HCT116 (cell line): ENCODE measurements at regions not wholly inside any gene's neighbourhood (a gene's known extent, or its start where the extent isn't known, plus 50 kb on each side); places are given as distances from the start of the nearest gene placed in this dataset.

Experiments used
- ATAC-seq: fragments of 200-7000 bp; cut with Tn5 transposase; 2 replicates; pipeline ENCODE4 v1.9.1; 2020; ENCODE audit warnings: mild to moderate bottlenecking, moderate library complexity
- BruUV-seq: library from RNA; stranded (reverse); fragments of 400-500 nt; replicated peaks from 2 replicates; lab custom pipeline; 2021; lab: Mats Ljungman, UMichigan
- CTCF ChIA-PET: fragments of 300-600 bp; sonication (Branson Sonifier 250); formaldehyde crosslinking; loops from one replicate; lab custom pipeline; 2021; ENCODE audit warnings: antibody characterized with exemption; lab: Charles Lee
- POLR2A ChIA-PET: fragments of 300-600, 350-600 bp; sonication (Branson Sonifier 250); formaldehyde crosslinking; loops from one replicate; lab custom pipeline; 2021; ENCODE audit warnings: antibody characterized with exemption; lab: Charles Lee
- RAD21 ChIA-PET, 2 experiments: fragments of 300-600 bp; sonication (Branson Sonifier 250); formaldehyde crosslinking; loops; one replicate each; lab custom pipeline; 2023; ENCODE audit warnings: low total read pairs in 2 of 2; ENCODE audit not compliant: uncharacterized antibody in 2 of 2, unreplicated experiment in 2 of 2, low non-redundant PET in 1 of 2; lab: Charles Lee
- DNase-seq: peaks from one replicate; pipeline ENCODE4 v3.0.0-alpha.2; 2010; ENCODE audit warnings: low read depth, low spot score
- H2AFZ ChIP-seq: fragments of 200-600 bp; shearing (Covaris generic), sonication (generic); 2 replicates; pipeline ENCODE4 v1.6.1; 2017; ENCODE audit warnings: low read depth, mixed run types, mixed read lengths, antibody characterized with exemption, low read length; ENCODE audit not compliant: poor library complexity, severe bottlenecking
- H3K27ac ChIP-seq: 2 replicates; pipeline ENCODE4 v1.5.1; 2012; ENCODE audit warnings: low read depth, low read length
- H3K27me3 ChIP-seq: fragments of 200-600 bp; sonication (generic); 2 replicates; pipeline ENCODE4 v1.6.1; 2016; ENCODE audit warnings: mixed run types, low read length, mixed read lengths; ENCODE audit not compliant: insufficient read depth
- H3K36me3 ChIP-seq, 2 experiments: fragments of 200-500 bp in 1 of 2; fragments of 200-600 bp in 1 of 2; sonication (Bioruptor generic) in 1 of 2; sonication (generic) in 1 of 2; 2 replicates each; pipeline versions ENCODE4 v1.5.1 to v1.6.1; 2014 to 2016; ENCODE audit warnings: low read length in 2 of 2, inconsistent platforms in 1 of 2, mixed read lengths in 1 of 2, mixed run types in 1 of 2; ENCODE audit not compliant: insufficient read depth in 2 of 2, control insufficient read depth in 1 of 2
- H3K4me1 ChIP-seq, 2 experiments: fragments of 200-600 bp in 1 of 2; sonication (generic) in 1 of 2; 2 replicates each; pipeline versions ENCODE4 v1.5.1 to v1.6.1; 2012 to 2017; ENCODE audit warnings: low read length in 2 of 2, inconsistent platforms in 1 of 2, mild to moderate bottlenecking in 1 of 2, mixed read lengths in 1 of 2, mixed run types in 1 of 2, moderate library complexity in 1 of 2; ENCODE audit not compliant: insufficient read depth in 2 of 2, control insufficient read depth in 1 of 2
- H3K4me2 ChIP-seq: fragments of 200-600 bp; sonication (generic); 2 replicates; pipeline ENCODE4 v1.6.1; 2017; ENCODE audit warnings: mixed run types, low read length, mixed read lengths
- H3K4me3 ChIP-seq, 2 experiments: fragments of 200-600 bp in 1 of 2; sonication (generic) in 1 of 2; replicated peaks in 1 of 2; 2 replicates each; pipeline ENCODE4 v1.5.1; 2011 to 2016; ENCODE audit warnings: low read length in 2 of 2, control low read depth in 1 of 2, low read depth in 1 of 2, mild to moderate bottlenecking in 1 of 2, mixed read lengths in 1 of 2, mixed run types in 1 of 2
- H3K79me2 ChIP-seq: fragments of 200-600 bp; sonication (generic); 2 replicates; pipeline ENCODE4 v1.6.1; 2017; ENCODE audit warnings: mild to moderate bottlenecking, mixed run types, low read length, moderate library complexity, mixed read lengths; ENCODE audit not compliant: insufficient read depth
- H3K9ac ChIP-seq: fragments of 200-600 bp; sonication (generic); 2 replicates; pipeline ENCODE4 v1.6.1; 2016; ENCODE audit warnings: low read length, mixed read lengths
- H3K9me2 ChIP-seq: fragments of 200-600 bp; sonication (generic), shearing (Covaris generic); 2 replicates; pipeline ENCODE4 v1.6.1; 2017; ENCODE audit warnings: mixed run types, mild to moderate bottlenecking, moderate library complexity; ENCODE audit not compliant: insufficient read depth
- H3K9me3 ChIP-seq, 2 experiments: fragments of 200-500 bp in 1 of 2; fragments of 200-600 bp in 1 of 2; sonication (Bioruptor generic) in 1 of 2; sonication (generic) in 1 of 2; 2 replicates each; pipeline ENCODE4 v1.6.1; 2014 to 2017; ENCODE audit warnings: low read length in 2 of 2, mixed read lengths in 2 of 2, inconsistent platforms in 1 of 2, low read depth in 1 of 2, mild to moderate bottlenecking in 1 of 2, mixed run types in 1 of 2, moderate library complexity in 1 of 2; ENCODE audit not compliant: control insufficient read depth in 1 of 2, insufficient read depth in 1 of 2
- H4K20me1 ChIP-seq: fragments of 200-600 bp; sonication (generic), shearing (Covaris generic); 2 replicates; pipeline ENCODE4 v1.6.1; 2017; ENCODE audit warnings: mixed run types, mild to moderate bottlenecking, moderate library complexity; ENCODE audit not compliant: insufficient read depth
- CTCF ChIP-seq, 3 experiments: fragments of 200-600 bp in 1 of 3; sonication (generic) in 1 of 3; IDR thresholded peaks in 2 of 3; conservative IDR thresholded peaks in 1 of 3; 2 replicates each; pipeline ENCODE4 v1.5.1; 2012 to 2017; ENCODE audit warnings: low read depth in 2 of 3, low read length in 2 of 3, antibody characterized with exemption in 1 of 3, borderline replicate concordance in 1 of 3, control low read depth in 1 of 3, mild to moderate bottlenecking in 1 of 3, mixed read lengths in 1 of 3, mixed run types in 1 of 3, moderate library complexity in 1 of 3; ENCODE audit not compliant: insufficient read depth in 1 of 3
- POLR2A ChIP-seq: IDR thresholded peaks from 2 replicates; pipeline ENCODE4 v1.7.0; 2011; ENCODE audit warnings: borderline replicate concordance; ENCODE audit not compliant: insufficient read depth, insufficient read length; ENCODE audit errors: extremely low read depth
- YY1 ChIP-seq: IDR thresholded peaks from 2 replicates; pipeline ENCODE4 v1.6.1; 2011; ENCODE audit warnings: low read length, low read depth, moderate library complexity, mild to moderate bottlenecking; ENCODE audit not compliant: insufficient replicate concordance; ENCODE audit errors: extremely low read depth
- intact Hi-C: fragments of 100-400 bp; cut with micrococcal nuclease; formaldehyde crosslinking; loops from 2 replicates; pipeline ENCODE4 v1.10.0; 2022

DNA sequence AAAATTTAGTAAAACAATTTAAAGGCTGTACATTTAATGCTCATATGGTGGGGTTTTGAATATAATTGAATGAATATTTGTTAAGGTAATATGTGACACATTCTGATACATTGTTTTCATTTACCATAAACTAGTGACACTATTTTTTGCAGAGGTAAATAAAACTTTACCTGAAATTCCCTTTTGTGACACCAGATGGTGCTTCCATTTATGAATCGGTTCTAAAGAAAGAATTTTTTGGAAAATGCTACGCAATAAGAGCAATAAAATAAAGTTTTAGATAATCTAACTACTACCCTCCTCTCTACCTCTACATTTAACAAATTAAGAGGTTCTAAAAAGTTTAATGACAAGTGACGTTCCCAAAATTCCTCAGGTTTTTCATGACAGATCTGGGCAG, 448.9 kb downstream of the MAGEB5 start:
- no peak for ATAC-seq
- peak in 2 of 3 experiments; percentile 8 to 34; a peak in 2 of 6 replicates for TF ChIP-seq CTCF (IDR thresholded peaks at IDR 0.05 in 2 of 3, conservative IDR thresholded peaks at IDR 0.05 in 1 of 3; ENCODE audit: borderline replicate concordance in 1 of 3, insufficient read depth in 1 of 3, low read depth in 2 of 3, low read length in 2 of 3)
- TF ChIP-seq YY1 = no peak
- TF ChIP-seq POLR2A = no peak
- TF ChIP-seq, all 23 proteins: peak for 1
- no TSS peak for BruUV-seq
- H2AFZ ChIP-seq = no peak overlapping the region
- ChIA-PET RAD21 (no interaction called here), CTCF (no interaction called here), POLR2A (no interaction called here)
- H3K27ac ChIP-seq = no peak overlapping the region
- no peak overlapping the region for H3K4me3 ChIP-seq
- H3K9me3 ChIP-seq = no peaks in the 10 kb centered on the region
- H3K27me3 ChIP-seq = no peaks in the 10 kb centered on the region
- H3K9me2 ChIP-seq = no peaks in the 10 kb centered on the region
- H3K4me1 ChIP-seq = no peaks in the 10 kb centered on the region
- DNase-seq = no peak
- no peaks in the 10 kb centered on the region for H4K20me1 ChIP-seq
- H3K36me3 ChIP-seq = no peaks in the 10 kb centered on the region
- no peak overlapping the region for H3K4me2 ChIP-seq
- no peak overlapping the region for H3K9ac ChIP-seq
- no peaks in the 10 kb centered on the region for H3K79me2 ChIP-seq
- intact Hi-C loops = no loop called here

- no TSS peak for BruUV-seq
- intact Hi-C loops = loop anchor here (5.0 kb wide), 3 partner anchors 264 to 744 kb away; no protein-coding TSS in a partner anchor
- no peaks in the 10 kb centered on the region for H3K4me1 ChIP-seq
- H3K9ac ChIP-seq = no peak overlapping the region
- no peaks in the 10 kb centered on the region for H3K36me3 ChIP-seq
- no peak overlapping the region for H3K4me3 ChIP-seq
- ATAC-seq = no peak
- no peak overlapping the region for H3K4me2 ChIP-seq
- RAD21 ChIA-PET = no interaction called here
- TF ChIP-seq POLR2A = no peak
- no peaks in the 10 kb centered on the region for H3K9me3 ChIP-seq
- no peaks in the 10 kb centered on the region for H3K9me2 ChIP-seq
- no peaks in the 10 kb centered on the region for H3K27me3 ChIP-seq
- DNase-seq = no peak
- H2AFZ ChIP-seq = no peak overlapping the region
- CTCF ChIA-PET = interaction anchor here (1.0 kb wide), 1 partner anchor 10 kb away, joined by 3 read pairs; no protein-coding TSS in a partner anchor
- POLR2A ChIA-PET = no interaction called here
- no peak overlapping the region for H3K27ac ChIP-seq
- H4K20me1 ChIP-seq = no peaks in the 10 kb centered on the region
- H3K79me2 ChIP-seq = no peaks in the 10 kb centered on the region
Observed at GRCh38 chrX:26653050-26653449, 437.1 kb downstream of the MAGEB5 start.
